BLaER1 treated with 17β-estradiol and CSF1 and Interleukin-3, amounts not matched to agents 10 nM and 100 nM (cell line): ENCODE measurements at regions not wholly inside any gene's neighbourhood (a gene's known extent, or its start where the extent isn't known, plus 50 kb on each side); places are given as distances from the start of the nearest gene placed in this dataset.

Experiments
- H3K27ac ChIP-seq, 11 experiments: shearing (Covaris generic); formaldehyde crosslinking; 2 replicates each; pipeline ENCODE4 v1.8.1; 2022
- H3K27me3 ChIP-seq, 11 experiments: shearing (Covaris generic); formaldehyde crosslinking; 2 replicates each; pipeline ENCODE4 v1.8.1; 2022
- H3K36me3 ChIP-seq, 11 experiments: shearing (Covaris generic); formaldehyde crosslinking; 2 replicates each; pipeline ENCODE4 v1.8.1; 2022
- H3K4me1 ChIP-seq, 10 experiments: shearing (Covaris generic); formaldehyde crosslinking; 2 replicates each; pipeline ENCODE4 v1.8.1; 2022
- H3K4me2 ChIP-seq, 11 experiments: shearing (Covaris generic); formaldehyde crosslinking; 2 replicates each; pipeline ENCODE4 v1.8.1; 2022
- H3K4me3 ChIP-seq, 10 experiments: shearing (Covaris generic); formaldehyde crosslinking; 2 replicates each; pipeline ENCODE4 v1.8.1; 2022
- H3K9ac ChIP-seq, 11 experiments: shearing (Covaris generic); formaldehyde crosslinking; 2 replicates each; pipeline ENCODE4 v1.8.1; 2022
- H3K9me3 ChIP-seq, 11 experiments: shearing (Covaris generic); formaldehyde crosslinking; replicated peaks in 1 of 11; 2 replicates each; pipeline ENCODE4 v1.8.1; 2022
- H4K20me1 ChIP-seq, 11 experiments: shearing (Covaris generic); formaldehyde crosslinking; 2 replicates each; pipeline ENCODE4 v1.8.1; 2022
- Cebpa-rat ChIP-seq, 11 experiments: shearing (Covaris generic); IDR thresholded peaks; 2 replicates each; pipeline ENCODE4 v1.8.1; 2022

- no peaks in the 10 kb centered on the region for H3K36me3 ChIP-seq
- no peaks in the 10 kb centered on the region for H3K27me3 ChIP-seq
- no peak for TF ChIP-seq Cebpa-rat (IDR thresholded peaks at IDR 0.05)
- no peaks in the 10 kb centered on the region for H3K4me1 ChIP-seq
- no peak overlapping the region for H3K27ac ChIP-seq
- no peak overlapping the region for H3K4me3 ChIP-seq
- no peak overlapping the region for H3K4me2 ChIP-seq
- no peaks in the 10 kb centered on the region for H4K20me1 ChIP-seq
- H3K9me3 ChIP-seq, result peaks cover 0 to 6% (median 0%) of the 10 kb centered on the region in 11 experiments; a peak in 2 of 22 replicates
- no peak overlapping the region for H3K9ac ChIP-seq
These were observed 270.9 kb upstream of the TFPI start for GRCh38 chr2:187825108-187825507.

GRCh38 chr2:187826023-187826422 lies 271.8 kb upstream of the TFPI start:
- no peak for TF ChIP-seq Cebpa-rat (IDR thresholded peaks at IDR 0.05)
- Histone ChIP-seq H3K4me1 (no peaks in the 10 kb centered on the region), H3K27me3 (no peaks in the 10 kb centered on the region), H3K36me3 (no peaks in the 10 kb centered on the region), H3K9me3 (peaks cover 0 to 6% (median 0%) of the 10 kb centered on the region in 11 experiments; a peak in 2 of 22 replicates), H4K20me1 (no peaks in the 10 kb centered on the region), H3K9ac (no peak overlapping the region), H3K4me2 (no peak overlapping the region), H3K27ac (no peak overlapping the region), H3K4me3 (no peak overlapping the region)

GRCh38 chr2:187834787-187835186 lies 280.6 kb upstream of the TFPI start:
- H3K27ac ChIP-seq, result no peak overlapping the region
- H3K4me3 ChIP-seq, result no peak overlapping the region
- H3K9ac ChIP-seq, result no peak overlapping the region
- no peaks in the 10 kb centered on the region for H3K36me3 ChIP-seq
- no peaks in the 10 kb centered on the region; a peak in 1 of 22 replicates for H3K9me3 ChIP-seq
- H3K27me3 ChIP-seq, result no peaks in the 10 kb centered on the region
- H3K4me2 ChIP-seq, result no peak overlapping the region
- no peaks in the 10 kb centered on the region for H4K20me1 ChIP-seq
- no peak for TF ChIP-seq Cebpa-rat (IDR thresholded peaks at IDR 0.05)
- no peaks in the 10 kb centered on the region for H3K4me1 ChIP-seq

- no peak for TF ChIP-seq Cebpa-rat (IDR thresholded peaks at IDR 0.05)
- Histone ChIP-seq H3K36me3 (no peaks in the 10 kb centered on the region), H3K27ac (no peak overlapping the region), H3K9ac (no peak overlapping the region), H3K9me3 (no peaks in the 10 kb centered on the region), H3K4me2 (no peak overlapping the region), H3K4me3 (no peak overlapping the region), H3K27me3 (no peaks in the 10 kb centered on the region), H4K20me1 (no peaks in the 10 kb centered on the region), H3K4me1 (no peaks in the 10 kb centered on the region)
These were observed 284.5 kb upstream of the TFPI start for GRCh38 chr2:187838690-187839089.

- Histone ChIP-seq H3K9ac (no peak overlapping the region), H3K36me3 (no peaks in the 10 kb centered on the region), H3K4me1 (no peaks in the 10 kb centered on the region)
These were observed 288.1 kb upstream of the TFPI start for GRCh38 chr2:187842315-187842714.

GRCh38 chr2:187842978-187843847 lies 289.0 kb upstream of the TFPI start:
- TF ChIP-seq Cebpa-rat (IDR thresholded peaks at IDR 0.05), result no peak
- Histone ChIP-seq H3K4me2 (no peak overlapping the region), H4K20me1 (no peaks in the 10 kb centered on the region), H3K27me3 (no peaks in the 10 kb centered on the region), H3K9me3 (no peaks in the 10 kb centered on the region), H3K36me3 (no peaks in the 10 kb centered on the region), H3K27ac (no peak overlapping the region), H3K4me1 (no peaks in the 10 kb centered on the region), H3K4me3 (no peak overlapping the region), H3K9ac (no peak overlapping the region)

More at GRCh38 chr2:187842315-187842714, 288.1 kb upstream of the TFPI start:
- Histone ChIP-seq H3K27me3 (no peaks in the 10 kb centered on the region), H4K20me1 (no peaks in the 10 kb centered on the region), H3K4me3 (no peak overlapping the region), H3K9me3 (no peaks in the 10 kb centered on the region), H3K27ac (no peak overlapping the region), H3K4me2 (no peak overlapping the region)
- no peak for TF ChIP-seq Cebpa-rat (IDR thresholded peaks at IDR 0.05)

GRCh38 chr2:187847245-187848208 lies 293.3 kb upstream of the TFPI start:
- no peaks in the 10 kb centered on the region for H3K27me3 ChIP-seq
- H3K4me3 ChIP-seq, result no peak overlapping the region
- no peaks in the 10 kb centered on the region for H3K4me1 ChIP-seq
- no peak overlapping the region for H3K27ac ChIP-seq
- H4K20me1 ChIP-seq, result no peaks in the 10 kb centered on the region
- H3K4me2 ChIP-seq, result no peak overlapping the region
- no peaks in the 10 kb centered on the region for H3K9me3 ChIP-seq
- no peak overlapping the region for H3K9ac ChIP-seq
- H3K36me3 ChIP-seq, result no peaks in the 10 kb centered on the region
- TF ChIP-seq Cebpa-rat (IDR thresholded peaks at IDR 0.05), result no peak

GRCh38 chr2:187851955-187852561 lies 297.8 kb upstream of the TFPI start:
- TF ChIP-seq Cebpa-rat (IDR thresholded peaks at IDR 0.05), result no peak
- H3K36me3 ChIP-seq, result no peaks in the 10 kb centered on the region
- H3K9ac ChIP-seq, result no peak overlapping the region
- no peaks in the 10 kb centered on the region for H3K27me3 ChIP-seq
- no peaks in the 10 kb centered on the region for H3K4me1 ChIP-seq
- H3K27ac ChIP-seq, result no peak overlapping the region
- H3K4me2 ChIP-seq, result no peak overlapping the region
- H3K4me3 ChIP-seq, result no peak overlapping the region
- no peaks in the 10 kb centered on the region for H3K9me3 ChIP-seq
- H4K20me1 ChIP-seq, result no peaks in the 10 kb centered on the region

GRCh38 chr2:187853381-187853791 lies 299.2 kb upstream of the TFPI start:
- no peak overlapping the region for H3K9ac ChIP-seq
- no peaks in the 10 kb centered on the region for H3K27me3 ChIP-seq
- H3K4me2 ChIP-seq, result no peak overlapping the region
- no peaks in the 10 kb centered on the region for H3K36me3 ChIP-seq
- no peak for TF ChIP-seq Cebpa-rat (IDR thresholded peaks at IDR 0.05)
- no peaks in the 10 kb centered on the region for H3K4me1 ChIP-seq
- H3K27ac ChIP-seq, result no peak overlapping the region
- H3K4me3 ChIP-seq, result no peak overlapping the region
- H3K9me3 ChIP-seq, result no peaks in the 10 kb centered on the region
- H4K20me1 ChIP-seq, result no peaks in the 10 kb centered on the region
